ENCODE measurements at regions not wholly inside any gene's neighbourhood (a gene's known extent, or its start where the extent isn't known, plus 50 kb on each side); places are given as distances from the start of the nearest gene placed in this dataset.

GRCh38 chr3:103918336-103918735 is 1448.4 kb upstream of the ALCAM start:
- Histone ChIP-seq H3K9ac (ENCODE audit: low read length in 3 of 3) (no peak overlapping the region), H3K4me1 (ENCODE audit: control insufficient read depth in 2 of 3, insufficient read depth in 2 of 3, low read depth in 1 of 3, low read length in 3 of 3) (no peaks in the 10 kb centered on the region), H3K4me3 (ENCODE audit: low read length in 3 of 3) (no peak overlapping the region), H3K36me3 (ENCODE audit: control insufficient read depth in 2 of 3, insufficient read depth in 3 of 3, low read length in 3 of 3) (no peaks in the 10 kb centered on the region), H3K27ac (ENCODE audit: low read depth in 2 of 2, low read length in 2 of 2) (no peak overlapping the region), H3K9me3 (ENCODE audit: control insufficient read depth in 2 of 3, insufficient read depth in 1 of 3, low read length in 3 of 3) (no peaks in the 10 kb centered on the region), H3K27me3 (ENCODE audit: control insufficient read depth, insufficient read depth, low read length) (no peaks in the 10 kb centered on the region)
- no peak for FAIRE-seq
- intact Hi-C loops (cut with DNase I) = no loop called here
- TF ChIP-seq, protein P1, sequence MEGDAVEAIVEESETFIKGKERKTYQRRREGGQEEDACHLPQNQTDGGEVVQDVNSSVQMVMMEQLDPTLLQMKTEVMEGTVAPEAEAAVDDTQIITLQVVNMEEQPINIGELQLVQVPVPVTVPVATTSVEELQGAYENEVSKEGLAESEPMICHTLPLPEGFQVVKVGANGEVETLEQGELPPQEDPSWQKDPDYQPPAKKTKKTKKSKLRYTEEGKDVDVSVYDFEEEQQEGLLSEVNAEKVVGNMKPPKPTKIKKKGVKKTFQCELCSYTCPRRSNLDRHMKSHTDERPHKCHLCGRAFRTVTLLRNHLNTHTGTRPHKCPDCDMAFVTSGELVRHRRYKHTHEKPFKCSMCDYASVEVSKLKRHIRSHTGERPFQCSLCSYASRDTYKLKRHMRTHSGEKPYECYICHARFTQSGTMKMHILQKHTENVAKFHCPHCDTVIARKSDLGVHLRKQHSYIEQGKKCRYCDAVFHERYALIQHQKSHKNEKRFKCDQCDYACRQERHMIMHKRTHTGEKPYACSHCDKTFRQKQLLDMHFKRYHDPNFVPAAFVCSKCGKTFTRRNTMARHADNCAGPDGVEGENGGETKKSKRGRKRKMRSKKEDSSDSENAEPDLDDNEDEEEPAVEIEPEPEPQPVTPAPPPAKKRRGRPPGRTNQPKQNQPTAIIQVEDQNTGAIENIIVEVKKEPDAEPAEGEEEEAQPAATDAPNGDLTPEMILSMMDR (IDR thresholded peaks at IDR 0.05; ENCODE audit: borderline replicate concordance, extremely low read depth, insufficient read depth) = no peak
- no peak for DNase-seq

GRCh38 chr3:103919327-103919726 is 1447.4 kb upstream of the ALCAM start:
- intact Hi-C loops (cut with DNase I) = no loop called here
- H3K4me3 ChIP-seq (ENCODE audit: low read length in 3 of 3) = no peak overlapping the region
- DNase-seq = no peak
- TF ChIP-seq, protein P1 (IDR thresholded peaks at IDR 0.05; ENCODE audit: borderline replicate concordance, extremely low read depth, insufficient read depth) = no peak
- H3K9ac ChIP-seq (ENCODE audit: low read length in 3 of 3) = no peak overlapping the region
- FAIRE-seq = no peak
- no peaks in the 10 kb centered on the region for H3K36me3 ChIP-seq (ENCODE audit: control insufficient read depth in 2 of 3, insufficient read depth in 3 of 3, low read length in 3 of 3)
- no peak overlapping the region for H3K27ac ChIP-seq (ENCODE audit: low read depth in 2 of 2, low read length in 2 of 2)
- no peaks in the 10 kb centered on the region for H3K27me3 ChIP-seq (ENCODE audit: control insufficient read depth, insufficient read depth, low read length)
- no peaks in the 10 kb centered on the region for H3K9me3 ChIP-seq (ENCODE audit: control insufficient read depth in 2 of 3, insufficient read depth in 1 of 3, low read length in 3 of 3)
- H3K4me1 ChIP-seq (ENCODE audit: control insufficient read depth in 2 of 3, insufficient read depth in 2 of 3, low read depth in 1 of 3, low read length in 3 of 3) = no peaks in the 10 kb centered on the region

- Histone ChIP-seq H3K27me3 (ENCODE audit: control insufficient read depth, insufficient read depth, low read length) (no peaks in the 10 kb centered on the region), H3K9ac (ENCODE audit: low read length in 3 of 3) (no peak overlapping the region), H3K27ac (ENCODE audit: low read depth in 2 of 2, low read length in 2 of 2) (no peak overlapping the region), H3K4me3 (ENCODE audit: low read length in 3 of 3) (no peak overlapping the region), H3K9me3 (ENCODE audit: control insufficient read depth in 2 of 3, insufficient read depth in 1 of 3, low read length in 3 of 3) (no peaks in the 10 kb centered on the region), H3K4me1 (ENCODE audit: control insufficient read depth in 2 of 3, insufficient read depth in 2 of 3, low read depth in 1 of 3, low read length in 3 of 3) (no peaks in the 10 kb centered on the region), H3K36me3 (ENCODE audit: control insufficient read depth in 2 of 3, insufficient read depth in 3 of 3, low read length in 3 of 3) (no peaks in the 10 kb centered on the region)
- intact Hi-C loops (cut with DNase I) = no loop called here
- DNase-seq (no peak), FAIRE-seq (no peak)
- TF ChIP-seq, protein P1 (IDR thresholded peaks at IDR 0.05; ENCODE audit: borderline replicate concordance, extremely low read depth, insufficient read depth) = no peak
These were observed 1442.8 kb upstream of the ALCAM start for GRCh38 chr3:103923907-103924306.

DNA sequence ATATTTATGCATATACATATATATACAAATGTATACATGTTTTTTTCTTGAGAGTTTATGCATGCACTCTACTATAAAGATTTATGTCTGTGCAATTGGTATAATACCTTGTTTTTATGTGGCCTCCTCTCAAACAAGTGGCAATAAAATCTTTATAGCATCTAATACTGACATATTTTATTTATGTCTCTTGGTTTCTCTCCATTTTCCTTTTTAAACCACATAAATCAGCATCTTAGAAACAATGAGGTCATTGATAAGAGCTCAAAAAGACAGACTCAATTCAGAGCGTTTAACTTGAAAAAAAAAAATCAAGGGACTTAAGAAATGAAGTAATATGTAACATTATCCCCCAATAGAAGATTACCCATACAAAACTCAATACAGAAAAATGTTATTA is 1442.2 kb upstream of the ALCAM start:
- Histone ChIP-seq H3K9me3 (ENCODE audit: control insufficient read depth in 2 of 3, insufficient read depth in 1 of 3, low read length in 3 of 3) (no peaks in the 10 kb centered on the region), H3K4me3 (ENCODE audit: low read length in 3 of 3) (no peak overlapping the region), H3K36me3 (ENCODE audit: control insufficient read depth in 2 of 3, insufficient read depth in 3 of 3, low read length in 3 of 3) (no peaks in the 10 kb centered on the region), H3K27ac (ENCODE audit: low read depth in 2 of 2, low read length in 2 of 2) (no peak overlapping the region), H3K4me1 (ENCODE audit: control insufficient read depth in 2 of 3, insufficient read depth in 2 of 3, low read depth in 1 of 3, low read length in 3 of 3) (no peaks in the 10 kb centered on the region), H3K27me3 (ENCODE audit: control insufficient read depth, insufficient read depth, low read length) (no peaks in the 10 kb centered on the region), H3K9ac (ENCODE audit: low read length in 3 of 3) (no peak overlapping the region)
- DNase-seq = no peak
- no peak for FAIRE-seq
- intact Hi-C loops (cut with DNase I) = no loop called here
- TF ChIP-seq, protein P1 (IDR thresholded peaks at IDR 0.05; ENCODE audit: borderline replicate concordance, extremely low read depth, insufficient read depth) = no peak
